ENCODE measurements at regions not wholly inside any gene's neighbourhood (a gene's known extent, or its start where the extent isn't known, plus 50 kb on each side); places are given as distances from the start of the nearest gene placed in this dataset.

DNA sequence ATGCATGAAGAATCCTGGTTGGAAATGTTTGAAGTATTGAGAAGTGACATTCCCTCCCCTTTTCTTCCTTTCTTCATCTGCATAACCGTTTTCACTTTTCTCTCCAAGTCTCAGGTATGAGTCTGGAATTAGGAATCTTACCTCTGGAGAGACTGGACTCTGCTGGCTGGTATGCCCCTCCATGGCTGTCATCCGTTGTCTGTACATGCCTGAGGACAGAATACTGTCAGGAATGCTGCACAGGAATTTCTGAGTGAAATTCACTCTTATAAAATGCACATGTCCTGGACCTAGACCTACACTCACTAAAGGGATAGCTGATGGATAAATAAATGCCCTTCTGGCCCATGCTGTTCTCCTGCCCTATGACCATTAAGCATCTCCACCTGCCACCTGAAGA, 179.5 kb downstream of the MSN start:
- DNase-seq (ENCODE audit: low read depth, low spot score) (no peak), ATAC-seq (no peak)
- Histone ChIP-seq H3K9me3 (ENCODE audit: control insufficient read depth, insufficient read depth, low read depth, low read length) (no peaks in the 10 kb centered on the region), H3K4me3 (ENCODE audit: low read depth in 2 of 2, low read length in 2 of 2) (no peak overlapping the region), H3K27ac (ENCODE audit: low read length) (no peak overlapping the region), H3K36me3 (ENCODE audit: control insufficient read depth, insufficient read depth, low read length) (no peaks in the 10 kb centered on the region), H3K27me3 (ENCODE audit: control insufficient read depth, insufficient read depth, low read length) (no peaks in the 10 kb centered on the region), H3K4me1 (ENCODE audit: control insufficient read depth, insufficient read depth, low read length) (no peaks in the 10 kb centered on the region)
- in situ Hi-C loops (cut with HindIII; ENCODE audit: low pct_unique_long_range_greater_than_20kb, low sequenced_read_pairs) (no loop called here), intact Hi-C loops (cut with micrococcal nuclease; ENCODE audit: unreplicated experiment) (no loop called here)
- ChIA-PET POLR2A (no interaction called here), CTCF (no interaction called here)
- no TSS peak for BruUV-seq (replicated peaks)
- TF ChIP-seq, protein P1, sequence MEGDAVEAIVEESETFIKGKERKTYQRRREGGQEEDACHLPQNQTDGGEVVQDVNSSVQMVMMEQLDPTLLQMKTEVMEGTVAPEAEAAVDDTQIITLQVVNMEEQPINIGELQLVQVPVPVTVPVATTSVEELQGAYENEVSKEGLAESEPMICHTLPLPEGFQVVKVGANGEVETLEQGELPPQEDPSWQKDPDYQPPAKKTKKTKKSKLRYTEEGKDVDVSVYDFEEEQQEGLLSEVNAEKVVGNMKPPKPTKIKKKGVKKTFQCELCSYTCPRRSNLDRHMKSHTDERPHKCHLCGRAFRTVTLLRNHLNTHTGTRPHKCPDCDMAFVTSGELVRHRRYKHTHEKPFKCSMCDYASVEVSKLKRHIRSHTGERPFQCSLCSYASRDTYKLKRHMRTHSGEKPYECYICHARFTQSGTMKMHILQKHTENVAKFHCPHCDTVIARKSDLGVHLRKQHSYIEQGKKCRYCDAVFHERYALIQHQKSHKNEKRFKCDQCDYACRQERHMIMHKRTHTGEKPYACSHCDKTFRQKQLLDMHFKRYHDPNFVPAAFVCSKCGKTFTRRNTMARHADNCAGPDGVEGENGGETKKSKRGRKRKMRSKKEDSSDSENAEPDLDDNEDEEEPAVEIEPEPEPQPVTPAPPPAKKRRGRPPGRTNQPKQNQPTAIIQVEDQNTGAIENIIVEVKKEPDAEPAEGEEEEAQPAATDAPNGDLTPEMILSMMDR (IDR thresholded peaks at IDR 0.05) = no peak
- TF ChIP-seq, protein P2, sequence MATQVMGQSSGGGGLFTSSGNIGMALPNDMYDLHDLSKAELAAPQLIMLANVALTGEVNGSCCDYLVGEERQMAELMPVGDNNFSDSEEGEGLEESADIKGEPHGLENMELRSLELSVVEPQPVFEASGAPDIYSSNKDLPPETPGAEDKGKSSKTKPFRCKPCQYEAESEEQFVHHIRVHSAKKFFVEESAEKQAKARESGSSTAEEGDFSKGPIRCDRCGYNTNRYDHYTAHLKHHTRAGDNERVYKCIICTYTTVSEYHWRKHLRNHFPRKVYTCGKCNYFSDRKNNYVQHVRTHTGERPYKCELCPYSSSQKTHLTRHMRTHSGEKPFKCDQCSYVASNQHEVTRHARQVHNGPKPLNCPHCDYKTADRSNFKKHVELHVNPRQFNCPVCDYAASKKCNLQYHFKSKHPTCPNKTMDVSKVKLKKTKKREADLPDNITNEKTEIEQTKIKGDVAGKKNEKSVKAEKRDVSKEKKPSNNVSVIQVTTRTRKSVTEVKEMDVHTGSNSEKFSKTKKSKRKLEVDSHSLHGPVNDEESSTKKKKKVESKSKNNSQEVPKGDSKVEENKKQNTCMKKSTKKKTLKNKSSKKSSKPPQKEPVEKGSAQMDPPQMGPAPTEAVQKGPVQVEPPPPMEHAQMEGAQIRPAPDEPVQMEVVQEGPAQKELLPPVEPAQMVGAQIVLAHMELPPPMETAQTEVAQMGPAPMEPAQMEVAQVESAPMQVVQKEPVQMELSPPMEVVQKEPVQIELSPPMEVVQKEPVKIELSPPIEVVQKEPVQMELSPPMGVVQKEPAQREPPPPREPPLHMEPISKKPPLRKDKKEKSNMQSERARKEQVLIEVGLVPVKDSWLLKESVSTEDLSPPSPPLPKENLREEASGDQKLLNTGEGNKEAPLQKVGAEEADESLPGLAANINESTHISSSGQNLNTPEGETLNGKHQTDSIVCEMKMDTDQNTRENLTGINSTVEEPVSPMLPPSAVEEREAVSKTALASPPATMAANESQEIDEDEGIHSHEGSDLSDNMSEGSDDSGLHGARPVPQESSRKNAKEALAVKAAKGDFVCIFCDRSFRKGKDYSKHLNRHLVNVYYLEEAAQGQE (IDR thresholded peaks at IDR 0.05; ENCODE audit: insufficient read depth in 1 of 2, low read depth in 2 of 2, low read length in 1 of 2) = no peak
- no peak for TF ChIP-seq TCF7L2 (IDR thresholded peaks at IDR 0.05; ENCODE audit: low read depth, low read length)
- TF ChIP-seq POLR2AphosphoS5 (IDR thresholded peaks at IDR 0.05; ENCODE audit: low read depth, low read length) = no peak
- TF ChIP-seq SIN3A (IDR thresholded peaks at IDR 0.05; ENCODE audit: borderline replicate concordance, insufficient read depth, low read depth, low read length) = no peak

DNA sequence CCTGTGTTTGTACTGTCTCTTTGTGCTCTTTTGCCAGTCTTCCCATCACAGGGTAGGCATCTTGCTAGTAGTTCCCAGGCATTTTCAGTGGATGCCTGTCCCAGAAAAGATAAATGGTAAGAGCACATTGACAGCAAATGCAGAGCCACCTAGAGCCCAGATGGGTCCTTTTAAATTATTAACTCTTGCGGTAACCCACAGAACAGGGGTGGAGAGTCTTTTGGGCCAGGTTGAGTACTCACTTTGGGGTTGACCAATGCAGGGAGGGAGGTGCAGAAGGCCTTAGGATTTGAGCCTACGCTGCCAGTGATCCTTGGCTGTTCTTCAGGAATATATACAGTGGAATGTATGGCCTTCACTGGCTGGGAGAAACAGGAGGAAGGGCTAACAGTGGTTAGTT, 173.8 kb downstream of the MSN start:
- POLR2A ChIA-PET = interaction anchor here (0.6 kb wide), 1 partner anchor 27 kb away, joined by 3 read pairs; no protein-coding TSS in a partner anchor
- H3K27ac ChIP-seq (ENCODE audit: low read length) = no peak overlapping the region
- H3K9me3 ChIP-seq (ENCODE audit: control insufficient read depth, insufficient read depth, low read depth, low read length) = no peaks in the 10 kb centered on the region
- CTCF ChIA-PET = no interaction called here
- H3K36me3 ChIP-seq (ENCODE audit: control insufficient read depth, insufficient read depth, low read length) = no peaks in the 10 kb centered on the region
- intact Hi-C loops (cut with micrococcal nuclease; ENCODE audit: unreplicated experiment) (no loop called here), in situ Hi-C loops (cut with HindIII; ENCODE audit: low pct_unique_long_range_greater_than_20kb, low sequenced_read_pairs) (no loop called here)
- no peak overlapping the region for H3K4me3 ChIP-seq (ENCODE audit: low read depth in 2 of 2, low read length in 2 of 2)
- ATAC-seq (no peak), DNase-seq (ENCODE audit: low read depth, low spot score) (no peak)
- H3K27me3 ChIP-seq (ENCODE audit: control insufficient read depth, insufficient read depth, low read length) = no peaks in the 10 kb centered on the region
- TF ChIP-seq POLR2AphosphoS5 (IDR thresholded peaks at IDR 0.05; ENCODE audit: low read depth, low read length) = no peak
- H3K4me1 ChIP-seq (ENCODE audit: control insufficient read depth, insufficient read depth, low read length) = no peaks in the 10 kb centered on the region
- no TSS peak for BruUV-seq (replicated peaks)

DNA sequence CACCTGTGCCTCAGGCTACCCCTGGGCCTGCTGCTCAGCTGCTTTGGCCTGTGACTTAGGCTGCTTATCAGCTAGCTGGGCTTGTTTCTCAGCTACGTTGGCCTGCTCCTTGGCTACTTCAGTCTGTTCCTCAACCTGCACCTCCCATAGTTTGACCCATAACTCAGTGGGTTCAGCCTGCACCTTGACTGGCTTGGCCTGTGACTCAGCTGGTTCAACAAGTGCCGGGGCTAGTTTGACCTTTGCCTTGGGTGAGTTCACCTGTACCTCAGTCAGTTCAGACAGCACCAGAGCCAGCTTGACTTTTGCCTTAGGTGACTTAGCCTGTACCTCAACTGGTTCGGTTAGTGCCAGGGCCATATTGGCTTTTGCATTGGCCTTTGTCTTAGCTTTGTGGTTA, 171.2 kb downstream of the MSN start:
- no peaks in the 10 kb centered on the region for H3K36me3 ChIP-seq (ENCODE audit: control insufficient read depth, insufficient read depth, low read length)
- ATAC-seq (no peak), DNase-seq (ENCODE audit: low read depth, low spot score) (no peak)
- CTCF ChIA-PET = no interaction called here
- no peak overlapping the region for H3K27ac ChIP-seq (ENCODE audit: low read length)
- POLR2A ChIA-PET = no interaction called here
- TF ChIP-seq TCF7L2 (IDR thresholded peaks at IDR 0.05; ENCODE audit: low read depth, low read length) (no peak), POLR2AphosphoS5 (IDR thresholded peaks at IDR 0.05; ENCODE audit: low read depth, low read length) (no peak), SIN3A (IDR thresholded peaks at IDR 0.05; ENCODE audit: borderline replicate concordance, insufficient read depth, low read depth, low read length) (no peak)
- TF ChIP-seq, protein P2 (IDR thresholded peaks at IDR 0.05; ENCODE audit: insufficient read depth in 1 of 2, low read depth in 2 of 2, low read length in 1 of 2) = no peak
- TF ChIP-seq, protein P1 (IDR thresholded peaks at IDR 0.05) = no peak
- no peak overlapping the region for H3K4me3 ChIP-seq (ENCODE audit: low read depth in 2 of 2, low read length in 2 of 2)
- intact Hi-C loops (cut with micrococcal nuclease; ENCODE audit: unreplicated experiment) (no loop called here), in situ Hi-C loops (cut with HindIII; ENCODE audit: low pct_unique_long_range_greater_than_20kb, low sequenced_read_pairs) (no loop called here)
- no peaks in the 10 kb centered on the region for H3K4me1 ChIP-seq (ENCODE audit: control insufficient read depth, insufficient read depth, low read length)
- no peaks in the 10 kb centered on the region for H3K9me3 ChIP-seq (ENCODE audit: control insufficient read depth, insufficient read depth, low read depth, low read length)
- no peaks in the 10 kb centered on the region for H3K27me3 ChIP-seq (ENCODE audit: control insufficient read depth, insufficient read depth, low read length)
- no TSS peak for BruUV-seq (replicated peaks)
